ENCODE measurements at regions not wholly inside any gene's neighbourhood (a gene's known extent, or its start where the extent isn't known, plus 50 kb on each side); places are given as distances from the start of the nearest gene placed in this dataset.

- Histone ChIP-seq H3K27ac (ENCODE audit: low read depth, low read length) (no peak overlapping the region), H3K4me1 (ENCODE audit: control insufficient read depth, insufficient read depth, low read length) (peaks cover 5% of the 10 kb centered on the region; the same call in 1 of the 2 replicates), H3K4me3 (ENCODE audit: low read depth, low read length) (no peak overlapping the region), H3K9me3 (ENCODE audit: control insufficient read depth, insufficient read depth, low read length) (no peaks in the 10 kb centered on the region), H3K36me3 (ENCODE audit: control insufficient read depth, insufficient read depth, low read length) (no peaks in the 10 kb centered on the region), H3K27me3 (ENCODE audit: control insufficient read depth, insufficient read depth, low read length) (no peaks in the 10 kb centered on the region), H3K9ac (ENCODE audit: low read depth, low read length) (no peak overlapping the region)
These were observed 53.0 kb upstream of the ANKEF1 start for GRCh38 chr20:9981829-9982228.

- Histone ChIP-seq H3K9me3 (ENCODE audit: control insufficient read depth, insufficient read depth, low read length) (no peaks in the 10 kb centered on the region), H3K9ac (ENCODE audit: low read depth, low read length) (no peak overlapping the region), H3K27me3 (ENCODE audit: control insufficient read depth, insufficient read depth, low read length) (no peaks in the 10 kb centered on the region), H3K36me3 (ENCODE audit: control insufficient read depth, insufficient read depth, low read length) (no peaks in the 10 kb centered on the region), H3K4me1 (ENCODE audit: control insufficient read depth, insufficient read depth, low read length) (peaks cover 5% of the 10 kb centered on the region; the same call in 1 of the 2 replicates), H3K27ac (ENCODE audit: low read depth, low read length) (no peak overlapping the region), H3K4me3 (ENCODE audit: low read depth, low read length) (no peak overlapping the region)
These were observed 56.3 kb upstream of the ANKEF1 start for GRCh38 chr20:9978397-9979004.

- Histone ChIP-seq H3K4me3 (ENCODE audit: low read depth, low read length) (no peak overlapping the region), H3K9ac (ENCODE audit: low read depth, low read length) (no peak overlapping the region), H3K9me3 (ENCODE audit: control insufficient read depth, insufficient read depth, low read length) (no peaks in the 10 kb centered on the region), H3K36me3 (ENCODE audit: control insufficient read depth, insufficient read depth, low read length) (no peaks in the 10 kb centered on the region), H3K27me3 (ENCODE audit: control insufficient read depth, insufficient read depth, low read length) (no peaks in the 10 kb centered on the region), H3K4me1 (ENCODE audit: control insufficient read depth, insufficient read depth, low read length) (peaks cover 5% of the 10 kb centered on the region; the same call in 1 of the 2 replicates), H3K27ac (ENCODE audit: low read depth, low read length) (no peak overlapping the region)
These were observed 57.2 kb upstream of the ANKEF1 start for GRCh38 chr20:9977629-9978028.

- H3K4me1 ChIP-seq (ENCODE audit: control insufficient read depth, insufficient read depth, low read length): no peaks in the 10 kb centered on the region
- no peak overlapping the region for H3K27ac ChIP-seq (ENCODE audit: low read depth, low read length)
- no peaks in the 10 kb centered on the region for H3K36me3 ChIP-seq (ENCODE audit: control insufficient read depth, insufficient read depth, low read length)
- no peak overlapping the region for H3K4me3 ChIP-seq (ENCODE audit: low read depth, low read length)
- H3K9ac ChIP-seq (ENCODE audit: low read depth, low read length): no peak overlapping the region
- no peaks in the 10 kb centered on the region for H3K27me3 ChIP-seq (ENCODE audit: control insufficient read depth, insufficient read depth, low read length)
- H3K9me3 ChIP-seq (ENCODE audit: control insufficient read depth, insufficient read depth, low read length): no peaks in the 10 kb centered on the region
These were observed 60.5 kb upstream of the ANKEF1 start for GRCh38 chr20:9974324-9974723.

GRCh38 chr20:9971746-9972145 lies 63.0 kb upstream of the ANKEF1 start:
- no peaks in the 10 kb centered on the region for H3K36me3 ChIP-seq (ENCODE audit: control insufficient read depth, insufficient read depth, low read length)
- no peak overlapping the region for H3K4me3 ChIP-seq (ENCODE audit: low read depth, low read length)
- H3K27me3 ChIP-seq (ENCODE audit: control insufficient read depth, insufficient read depth, low read length): no peaks in the 10 kb centered on the region
- H3K9me3 ChIP-seq (ENCODE audit: control insufficient read depth, insufficient read depth, low read length): no peaks in the 10 kb centered on the region
- no peak overlapping the region for H3K27ac ChIP-seq (ENCODE audit: low read depth, low read length)
- no peak overlapping the region for H3K9ac ChIP-seq (ENCODE audit: low read depth, low read length)
- no peaks in the 10 kb centered on the region for H3K4me1 ChIP-seq (ENCODE audit: control insufficient read depth, insufficient read depth, low read length)

- H3K9me3 ChIP-seq (ENCODE audit: control insufficient read depth, insufficient read depth, low read length): no peaks in the 10 kb centered on the region
- no peaks in the 10 kb centered on the region for H3K36me3 ChIP-seq (ENCODE audit: control insufficient read depth, insufficient read depth, low read length)
- H3K27me3 ChIP-seq (ENCODE audit: control insufficient read depth, insufficient read depth, low read length): no peaks in the 10 kb centered on the region
- no peak overlapping the region for H3K4me3 ChIP-seq (ENCODE audit: low read depth, low read length)
- H3K4me1 ChIP-seq (ENCODE audit: control insufficient read depth, insufficient read depth, low read length): no peaks in the 10 kb centered on the region
- no peak overlapping the region for H3K27ac ChIP-seq (ENCODE audit: low read depth, low read length)
- H3K9ac ChIP-seq (ENCODE audit: low read depth, low read length): no peak overlapping the region
These were observed 65.2 kb upstream of the ANKEF1 start for GRCh38 chr20:9969626-9970025.

- Histone ChIP-seq H3K4me1 (ENCODE audit: control insufficient read depth, insufficient read depth, low read length) (peaks cover 2% of the 10 kb centered on the region; the same call in 1 of the 2 replicates), H3K9me3 (ENCODE audit: control insufficient read depth, insufficient read depth, low read length) (no peaks in the 10 kb centered on the region), H3K36me3 (ENCODE audit: control insufficient read depth, insufficient read depth, low read length) (no peaks in the 10 kb centered on the region), H3K27ac (ENCODE audit: low read depth, low read length) (no peak overlapping the region), H3K4me3 (ENCODE audit: low read depth, low read length) (no peak overlapping the region), H3K27me3 (ENCODE audit: control insufficient read depth, insufficient read depth, low read length) (no peaks in the 10 kb centered on the region), H3K9ac (ENCODE audit: low read depth, low read length) (no peak overlapping the region)
These were observed 66.8 kb upstream of the ANKEF1 start for GRCh38 chr20:9968015-9968414.

GRCh38 chr20:9966966-9967365 lies 67.8 kb upstream of the ANKEF1 start:
- H3K9me3 ChIP-seq (ENCODE audit: control insufficient read depth, insufficient read depth, low read length): no peaks in the 10 kb centered on the region
- H3K4me1 ChIP-seq (ENCODE audit: control insufficient read depth, insufficient read depth, low read length): peaks cover 3% of the 10 kb centered on the region; the same call in 1 of the 2 replicates
- no peaks in the 10 kb centered on the region for H3K27me3 ChIP-seq (ENCODE audit: control insufficient read depth, insufficient read depth, low read length)
- H3K9ac ChIP-seq (ENCODE audit: low read depth, low read length): no peak overlapping the region
- no peaks in the 10 kb centered on the region for H3K36me3 ChIP-seq (ENCODE audit: control insufficient read depth, insufficient read depth, low read length)
- no peak overlapping the region for H3K27ac ChIP-seq (ENCODE audit: low read depth, low read length)
- H3K4me3 ChIP-seq (ENCODE audit: low read depth, low read length): no peak overlapping the region

- no peak overlapping the region for H3K27ac ChIP-seq (ENCODE audit: low read depth, low read length)
- peaks cover 3% of the 10 kb centered on the region; the same call in 1 of the 2 replicates for H3K4me1 ChIP-seq (ENCODE audit: control insufficient read depth, insufficient read depth, low read length)
- H3K4me3 ChIP-seq (ENCODE audit: low read depth, low read length): no peak overlapping the region
- H3K27me3 ChIP-seq (ENCODE audit: control insufficient read depth, insufficient read depth, low read length): no peaks in the 10 kb centered on the region
- no peaks in the 10 kb centered on the region for H3K36me3 ChIP-seq (ENCODE audit: control insufficient read depth, insufficient read depth, low read length)
- H3K9me3 ChIP-seq (ENCODE audit: control insufficient read depth, insufficient read depth, low read length): no peaks in the 10 kb centered on the region
- peak overlapping the region; percentile 50; the same call in 1 of the 2 replicates for H3K9ac ChIP-seq (ENCODE audit: low read depth, low read length)
These were observed 71.8 kb upstream of the ANKEF1 start for GRCh38 chr20:9963029-9963428.

GRCh38 chr20:9958693-9959092 lies 76.1 kb upstream of the ANKEF1 start:
- Histone ChIP-seq H3K4me1 (ENCODE audit: control insufficient read depth, insufficient read depth, low read length) (peaks cover 3% of the 10 kb centered on the region; the same call in 1 of the 2 replicates), H3K9ac (ENCODE audit: low read depth, low read length) (no peak overlapping the region), H3K36me3 (ENCODE audit: control insufficient read depth, insufficient read depth, low read length) (no peaks in the 10 kb centered on the region), H3K27ac (ENCODE audit: low read depth, low read length) (no peak overlapping the region), H3K27me3 (ENCODE audit: control insufficient read depth, insufficient read depth, low read length) (no peaks in the 10 kb centered on the region), H3K9me3 (ENCODE audit: control insufficient read depth, insufficient read depth, low read length) (no peaks in the 10 kb centered on the region), H3K4me3 (ENCODE audit: low read depth, low read length) (no peak overlapping the region)

- H3K9ac ChIP-seq (ENCODE audit: low read depth, low read length): no peak overlapping the region
- H3K36me3 ChIP-seq (ENCODE audit: control insufficient read depth, insufficient read depth, low read length): no peaks in the 10 kb centered on the region
- no peaks in the 10 kb centered on the region for H3K4me1 ChIP-seq (ENCODE audit: control insufficient read depth, insufficient read depth, low read length)
- no peak overlapping the region for H3K27ac ChIP-seq (ENCODE audit: low read depth, low read length)
- no peaks in the 10 kb centered on the region for H3K27me3 ChIP-seq (ENCODE audit: control insufficient read depth, insufficient read depth, low read length)
- H3K4me3 ChIP-seq (ENCODE audit: low read depth, low read length): no peak overlapping the region
- no peaks in the 10 kb centered on the region for H3K9me3 ChIP-seq (ENCODE audit: control insufficient read depth, insufficient read depth, low read length)
These were observed 79.1 kb upstream of the ANKEF1 start for GRCh38 chr20:9955646-9956045.
